Subcutaneous abdominal adipose tissue (tissue), 5 donors: ENCODE measurements at regions not wholly inside any gene's neighbourhood (a gene's known extent, or its start where the extent isn't known, plus 50 kb on each side); places are given as distances from the start of the nearest gene placed in this dataset.

ENCODE experiments used
- H3K27ac ChIP-seq: one replicate; pipeline ENCODE4 v1.7.0; 2013; ENCODE audit warnings: low read depth, mild to moderate bottlenecking, inconsistent platforms, low read length, moderate library complexity
- H3K27me3 ChIP-seq, 5 donors: one replicate each; pipeline ENCODE4 v1.7.0; 2013; ENCODE audit warnings: low read length in 5 of 5, inconsistent platforms in 1 of 5; ENCODE audit not compliant: control insufficient read depth in 5 of 5, insufficient read depth in 4 of 5
- H3K36me3 ChIP-seq, 5 donors: one replicate each; pipeline ENCODE4 v1.7.0; 2013; ENCODE audit warnings: low read length in 5 of 5; ENCODE audit not compliant: control insufficient read depth in 5 of 5, insufficient read depth in 5 of 5
- H3K4me1 ChIP-seq, 5 donors: one replicate each; pipeline ENCODE4 v1.7.0; 2013; ENCODE audit warnings: low read length in 5 of 5, mild to moderate bottlenecking in 3 of 5, moderate library complexity in 1 of 5; ENCODE audit not compliant: control insufficient read depth in 5 of 5, insufficient read depth in 5 of 5
- H3K4me3 ChIP-seq, 5 donors: one replicate each; pipeline ENCODE4 v1.7.0; 2013; ENCODE audit warnings: low read length in 5 of 5, low read depth in 1 of 5
- H3K9ac ChIP-seq, 5 donors: one replicate each; pipeline ENCODE4 v1.7.0; 2013; ENCODE audit warnings: low read length in 5 of 5, mild to moderate bottlenecking in 4 of 5, moderate library complexity in 3 of 5
- H3K9me3 ChIP-seq, 5 donors: one replicate each; pipeline ENCODE4 v1.7.0; 2013; ENCODE audit warnings: low read length in 5 of 5; ENCODE audit not compliant: control insufficient read depth in 5 of 5
- donor health status: healthy.
- donor health status: healthy.
- donor health status: healthy.
- donor health status: healthy.
- donor health status: healthy.

DNA sequence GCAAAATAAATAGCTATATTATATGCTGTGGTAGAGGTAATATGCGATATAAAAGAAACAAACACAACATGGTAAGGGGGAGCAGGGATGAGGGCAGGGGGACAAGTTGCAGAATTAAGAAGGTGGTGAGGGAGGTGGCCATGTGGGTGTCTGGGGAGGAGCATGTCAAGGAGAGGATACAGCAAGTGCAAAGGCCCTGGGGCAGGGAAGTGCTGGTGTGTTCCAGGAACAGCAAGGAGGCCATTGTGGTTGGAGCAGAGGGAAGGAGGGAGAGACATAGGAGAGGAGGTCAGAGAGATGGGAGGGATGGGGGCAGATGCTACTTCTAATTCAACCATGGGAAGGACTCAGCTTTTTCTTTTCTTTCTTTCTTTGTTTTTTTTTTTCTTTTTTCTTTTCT lies 161.2 kb upstream of the IGSF21 start:
- no peak overlapping the region for H3K27ac ChIP-seq
- no peaks in the 10 kb centered on the region for H3K4me1 ChIP-seq
- no peak overlapping the region for H3K4me3 ChIP-seq
- no peak overlapping the region for H3K9ac ChIP-seq
- H3K9me3 ChIP-seq = no peaks in the 10 kb centered on the region
- peaks cover 11 to 32% (median 17%) of the 10 kb centered on the region in 5 donors for H3K27me3 ChIP-seq
- H3K36me3 ChIP-seq = no peaks in the 10 kb centered on the region

DNA sequence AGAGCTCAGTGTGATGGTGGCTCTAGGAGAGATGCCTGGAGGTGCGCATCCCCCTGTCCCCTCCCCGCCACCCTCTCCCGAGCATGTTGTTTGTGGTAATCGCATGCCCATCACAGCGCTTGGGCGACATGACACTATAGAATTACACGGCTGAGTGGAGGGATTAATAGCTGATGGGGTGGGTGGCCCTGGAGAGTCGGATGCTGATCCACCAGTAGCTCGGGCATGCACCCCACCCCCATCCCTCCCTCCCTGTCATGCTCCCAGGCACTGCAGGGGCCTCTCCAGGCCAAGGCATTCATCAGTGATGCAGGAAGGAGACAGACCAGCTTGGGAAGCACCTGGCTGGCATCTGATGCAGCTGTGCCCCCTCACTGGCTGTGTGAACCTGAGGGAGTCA lies 159.0 kb upstream of the IGSF21 start:
- Histone ChIP-seq H3K27ac (no peak overlapping the region), H3K27me3 (peaks cover 20 to 37% (median 36%) of the 10 kb centered on the region in 5 donors)

DNA sequence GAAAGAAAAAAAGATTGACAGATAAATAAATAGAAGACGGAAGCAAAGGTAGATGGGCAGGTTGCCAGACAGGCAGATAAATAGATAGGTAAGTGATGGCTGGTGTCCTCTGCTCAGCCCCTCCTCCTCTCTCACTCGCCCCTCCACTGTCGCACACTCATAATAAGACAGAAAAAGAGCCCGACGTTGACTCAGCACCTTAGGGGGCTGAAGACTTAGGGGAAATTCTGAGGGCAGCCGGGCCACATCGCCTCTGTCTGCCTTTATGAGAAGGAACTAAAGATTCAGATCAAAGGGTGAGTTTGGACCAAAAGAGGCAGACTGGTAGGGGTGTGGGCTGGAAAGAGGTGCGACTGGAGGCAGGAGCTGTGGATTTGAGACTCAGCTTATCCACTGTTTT lies 158.1 kb upstream of the IGSF21 start:
- Histone ChIP-seq H3K36me3 (no peaks in the 10 kb centered on the region), H3K9me3 (no peaks in the 10 kb centered on the region), H3K27ac (no peak overlapping the region), H3K27me3 (peaks cover 20 to 40% (median 35%) of the 10 kb centered on the region in 5 donors), H3K9ac (no peak overlapping the region), H3K4me1 (no peaks in the 10 kb centered on the region), H3K4me3 (no peak overlapping the region)

More for the DNA sequence above, 159.0 kb upstream of the IGSF21 start:
- Histone ChIP-seq H3K4me3 (no peak overlapping the region), H3K9ac (no peak overlapping the region), H3K4me1 (no peaks in the 10 kb centered on the region), H3K9me3 (no peaks in the 10 kb centered on the region), H3K36me3 (no peaks in the 10 kb centered on the region)

DNA sequence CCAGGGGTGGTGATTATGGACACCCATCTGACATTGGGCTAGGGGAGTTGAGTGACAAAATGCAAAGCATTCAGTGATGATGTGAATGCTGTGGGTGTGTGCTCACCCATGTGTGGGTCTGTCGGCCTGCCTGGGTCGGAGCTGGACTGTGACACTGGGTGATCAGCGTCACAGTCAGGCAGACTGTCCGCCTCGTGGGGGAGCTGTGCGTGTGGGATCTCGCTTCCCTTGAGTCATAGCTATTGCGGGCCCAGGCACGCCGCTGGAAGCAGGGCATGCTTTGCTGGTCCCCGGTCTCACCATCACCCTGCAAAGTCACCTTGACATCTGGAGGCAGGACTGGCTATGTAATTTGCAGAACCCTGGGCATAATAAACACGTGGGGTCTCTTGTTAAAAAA lies 156.9 kb upstream of the IGSF21 start:
- no peak overlapping the region for H3K9ac ChIP-seq
- no peak overlapping the region for H3K27ac ChIP-seq
- H3K27me3 ChIP-seq = peaks cover 20 to 37% (median 33%) of the 10 kb centered on the region in 5 donors
- no peak overlapping the region for H3K4me3 ChIP-seq
- no peaks in the 10 kb centered on the region for H3K36me3 ChIP-seq
- H3K4me1 ChIP-seq = no peaks in the 10 kb centered on the region
- H3K9me3 ChIP-seq = no peaks in the 10 kb centered on the region

DNA sequence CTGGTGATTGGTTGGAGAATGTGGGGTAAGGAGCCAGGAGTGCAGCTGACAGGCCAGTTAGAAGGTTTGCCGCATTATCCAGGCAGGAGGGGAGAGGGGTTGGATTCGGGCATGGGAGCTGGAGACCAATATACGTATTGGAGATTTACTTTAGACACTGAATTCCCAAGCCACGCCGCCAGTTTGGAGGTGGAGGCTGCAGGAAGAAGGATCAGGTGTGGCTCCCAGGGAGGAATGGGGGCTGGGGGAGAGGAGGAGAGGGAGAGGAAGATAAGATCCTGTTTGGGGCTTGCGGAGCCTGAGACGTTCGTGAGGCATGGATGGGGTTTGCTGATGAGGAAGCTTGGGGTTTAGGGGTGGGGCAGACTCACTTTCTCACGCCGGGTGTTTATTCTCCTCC lies 155.1 kb upstream of the IGSF21 start:
- Histone ChIP-seq H3K4me3 (no peak overlapping the region), H3K27me3 (peaks cover 16 to 40% (median 28%) of the 10 kb centered on the region in 5 donors), H3K36me3 (no peaks in the 10 kb centered on the region), H3K9me3 (no peaks in the 10 kb centered on the region), H3K27ac (no peak overlapping the region), H3K9ac (no peak overlapping the region), H3K4me1 (no peaks in the 10 kb centered on the region)

DNA sequence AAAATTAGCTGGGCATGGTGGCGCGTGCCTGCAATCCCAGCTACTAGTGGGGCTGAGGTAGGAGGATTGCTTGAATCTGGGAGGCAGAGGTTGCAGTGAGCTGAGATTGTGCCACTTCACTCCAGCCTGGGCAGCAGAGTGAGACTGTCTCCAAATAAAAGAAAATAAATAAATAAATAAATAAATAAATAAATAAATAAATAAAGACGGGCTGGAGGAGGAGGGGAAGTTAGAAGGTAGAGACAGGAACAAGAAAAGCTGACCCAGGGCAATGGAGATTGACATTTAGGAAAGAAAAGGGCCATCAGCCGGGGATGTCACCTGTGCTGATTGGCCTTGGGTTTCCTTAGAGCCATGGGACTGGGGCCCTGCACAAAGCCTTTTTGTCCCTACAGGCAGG lies 153.7 kb upstream of the IGSF21 start:
- Histone ChIP-seq H3K27ac (no peak overlapping the region), H3K9ac (no peak overlapping the region), H3K27me3 (peaks cover 16 to 40% (median 25%) of the 10 kb centered on the region in 5 donors), H3K9me3 (no peaks in the 10 kb centered on the region), H3K36me3 (no peaks in the 10 kb centered on the region), H3K4me3 (no peak overlapping the region), H3K4me1 (no peaks in the 10 kb centered on the region)

DNA sequence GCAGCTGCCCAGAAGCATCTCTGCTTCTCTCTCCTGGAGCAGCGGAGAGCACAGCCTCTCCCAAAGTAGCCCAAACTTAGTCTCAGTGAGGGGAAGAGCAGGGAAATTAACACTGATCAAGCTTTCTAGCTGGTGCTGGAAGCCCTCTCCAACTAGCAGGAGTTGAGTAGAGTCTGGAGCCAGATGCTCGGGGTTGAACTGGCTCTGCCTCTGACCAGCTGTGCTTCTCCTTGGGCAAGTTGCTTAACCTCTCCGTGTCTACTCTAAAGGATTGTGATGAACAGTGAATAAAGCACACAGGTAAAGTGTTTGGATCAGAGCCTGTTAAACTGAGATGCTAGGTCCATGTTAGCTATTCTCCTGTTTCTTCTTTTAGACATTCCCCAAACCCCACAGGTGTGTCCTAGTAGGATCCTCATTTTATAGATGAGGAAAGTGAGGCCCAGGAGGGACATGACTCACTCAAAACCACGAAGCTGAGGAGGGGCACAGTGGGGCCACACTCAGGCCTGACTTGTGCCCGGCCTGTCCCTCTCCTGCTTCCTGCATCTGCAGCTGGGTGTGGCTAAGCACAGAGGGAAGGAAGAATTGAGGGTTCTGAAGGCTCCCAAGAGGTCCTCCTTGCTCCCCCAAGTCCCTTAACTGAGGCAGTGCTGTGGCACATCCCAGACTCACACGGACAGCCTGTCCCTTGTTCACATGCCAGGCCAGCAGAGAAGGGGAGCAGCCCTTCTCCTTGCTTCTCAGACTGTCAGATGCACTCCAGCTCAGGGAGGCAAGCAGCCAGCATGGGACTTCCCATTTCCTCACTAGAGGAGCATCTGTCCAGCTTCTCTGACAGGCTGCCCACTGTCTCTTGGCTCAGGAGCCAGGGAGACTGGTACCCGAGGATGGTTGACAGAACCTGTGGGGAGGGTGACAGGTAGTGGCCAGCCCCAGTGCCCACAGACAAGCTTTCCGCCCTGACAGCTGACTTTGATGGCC lies 152.0 kb upstream of the IGSF21 start:
- Histone ChIP-seq H3K27ac (no peak overlapping the region), H3K9ac (no peak overlapping the region), H3K4me1 (no peaks in the 10 kb centered on the region), H3K36me3 (no peaks in the 10 kb centered on the region), H3K27me3 (peaks cover 15 to 34% (median 26%) of the 10 kb centered on the region in 5 donors), H3K9me3 (no peaks in the 10 kb centered on the region), H3K4me3 (no peak overlapping the region)

DNA sequence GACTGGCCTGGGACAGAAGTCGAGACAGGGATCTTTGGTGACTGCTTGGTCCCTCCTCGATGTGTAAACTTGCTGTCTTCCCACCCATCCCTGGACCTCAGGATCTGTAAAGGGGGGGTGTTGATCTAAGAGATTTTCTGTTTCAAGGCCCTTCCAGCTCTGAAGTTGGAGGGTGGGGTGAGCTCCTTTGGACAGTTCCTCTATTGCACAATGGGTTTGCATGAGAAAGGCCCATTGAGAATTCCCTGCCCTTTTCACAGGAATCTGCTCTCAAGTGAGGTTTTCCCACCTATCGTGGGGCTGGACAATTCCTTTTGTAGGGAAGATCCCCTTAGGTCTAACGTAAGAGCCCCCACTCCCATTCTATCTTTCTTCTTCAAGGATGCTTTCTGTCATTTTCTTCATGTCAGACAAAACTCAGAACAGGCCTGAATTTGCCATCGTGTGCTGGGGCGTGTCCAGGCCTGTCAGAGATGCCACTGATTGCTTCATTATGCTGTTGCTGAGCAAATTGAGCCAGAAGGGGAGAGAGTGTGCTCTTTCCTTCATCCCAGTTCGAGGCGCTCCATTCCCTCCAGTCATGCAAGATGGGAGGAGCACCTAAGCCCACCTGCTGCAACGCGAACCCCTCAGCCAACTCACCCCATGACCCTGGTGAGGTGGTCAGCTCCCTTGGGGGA lies 149.9 kb upstream of the IGSF21 start:
- Histone ChIP-seq H3K27me3 (peaks cover 5 to 33% (median 13%) of the 10 kb centered on the region in 5 donors), H3K36me3 (no peaks in the 10 kb centered on the region), H3K4me3 (no peak overlapping the region), H3K4me1 (no peaks in the 10 kb centered on the region), H3K27ac (no peak overlapping the region), H3K9ac (no peak overlapping the region), H3K9me3 (no peaks in the 10 kb centered on the region)

DNA sequence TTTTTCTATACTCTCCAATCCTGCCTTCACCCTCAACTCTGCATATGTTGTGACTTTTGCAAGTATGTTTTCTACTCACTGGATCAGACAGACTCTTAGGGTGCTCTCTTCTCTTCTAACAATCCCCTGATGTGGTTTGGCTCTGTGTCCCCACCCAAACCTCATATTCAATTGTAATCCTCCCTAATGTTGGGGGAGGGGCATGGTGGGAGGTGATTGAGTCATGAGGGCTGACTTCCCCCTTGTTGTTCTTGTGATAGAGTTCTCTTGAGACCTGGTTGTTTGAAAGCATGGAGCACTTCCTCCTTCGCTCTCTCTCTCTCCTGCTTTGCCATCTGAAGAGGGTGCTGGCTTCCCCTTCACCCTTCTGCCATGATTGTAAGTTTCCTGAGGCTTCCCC lies 148.9 kb upstream of the IGSF21 start:
- H3K27me3 ChIP-seq = peaks cover 0 to 24% (median 13%) of the 10 kb centered on the region in 5 donors
- H3K4me1 ChIP-seq = no peaks in the 10 kb centered on the region
- H3K9me3 ChIP-seq = no peaks in the 10 kb centered on the region
- no peak overlapping the region for H3K9ac ChIP-seq
- no peak overlapping the region for H3K4me3 ChIP-seq
- H3K36me3 ChIP-seq = no peaks in the 10 kb centered on the region
- no peak overlapping the region for H3K27ac ChIP-seq

DNA sequence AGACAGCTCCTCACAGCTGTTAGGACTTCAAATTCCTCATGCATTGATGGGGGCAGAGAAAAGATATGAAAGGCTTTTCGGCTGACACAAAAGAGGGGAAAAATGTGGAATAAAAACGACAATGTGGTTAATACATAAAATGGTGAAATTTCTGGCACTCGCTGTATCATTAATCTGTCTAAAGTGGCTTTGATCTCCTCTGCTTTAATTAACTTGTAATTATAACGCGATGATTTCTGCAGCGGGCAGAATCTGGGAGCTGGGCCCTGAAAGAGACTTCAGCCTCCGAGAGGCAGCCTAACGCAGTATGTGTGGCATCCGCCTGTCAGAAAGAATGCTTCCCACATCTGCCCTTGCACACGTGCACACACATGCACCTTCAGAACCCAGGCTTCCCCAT lies 144.1 kb upstream of the IGSF21 start:
- Histone ChIP-seq H3K9ac (no peak overlapping the region), H3K9me3 (no peaks in the 10 kb centered on the region), H3K36me3 (no peaks in the 10 kb centered on the region), H3K27ac (no peak overlapping the region), H3K4me3 (no peak overlapping the region), H3K4me1 (no peaks in the 10 kb centered on the region), H3K27me3 (peaks cover 2 to 18% (median 15%) of the 10 kb centered on the region in 5 donors)
